Spleen (tissue), 11 donors: ENCODE measurements at regions not wholly inside any gene's neighbourhood (a gene's known extent, or its start where the extent isn't known, plus 50 kb on each side); places are given as distances from the start of the nearest gene placed in this dataset.

ENCODE experiments used
- DNase-seq: peaks from one replicate; pipeline ENCODE4 v3.0.0-alpha.2; 2020
- H3K27ac ChIP-seq, 8 donors: fragments of 200-600 bp; sonication (generic) in 7 of 8; 1 replicate in 4 of 8; 2 replicates in 4 of 8; pipeline versions ENCODE4 v1.5.0 to v1.8.0; 2016 to 2021; ENCODE audit warnings: inconsistent platforms in 4 of 8, mild to moderate bottlenecking in 4 of 8, moderate library complexity in 1 of 8
- H3K27me3 ChIP-seq, 7 donors: fragments of 200-600 bp; sonication (generic) in 6 of 7; replicated peaks in 1 of 7; 1 replicate in 4 of 7; 2 replicates in 3 of 7; pipeline versions ENCODE4 v1.5.0 to v1.8.0; 2016 to 2021; ENCODE audit warnings: inconsistent platforms in 3 of 7, mild to moderate bottlenecking in 1 of 7
- H3K36me3 ChIP-seq, 6 donors: fragments of 200-600 bp; sonication (generic) in 5 of 6; 1 replicate in 4 of 6; 2 replicates in 2 of 6; pipeline versions ENCODE4 v1.5.0 to v1.8.0; 2016 to 2021; ENCODE audit warnings: inconsistent platforms in 2 of 6
- H3K4me1 ChIP-seq, 6 donors: fragments of 200-600 bp; sonication (generic) in 5 of 6; 1 replicate in 3 of 6; 2 replicates in 3 of 6; pipeline versions ENCODE4 v1.5.0 to v1.8.0; 2016 to 2021; ENCODE audit warnings: inconsistent platforms in 3 of 6
- H3K4me3 ChIP-seq, 8 donors: fragments of 200-600 bp; sonication (generic) in 7 of 8; 1 replicate in 4 of 8; 2 replicates in 4 of 8; pipeline versions ENCODE4 v1.5.0 to v1.8.0; 2016 to 2021; ENCODE audit warnings: inconsistent platforms in 4 of 8, mild to moderate bottlenecking in 4 of 8, moderate library complexity in 2 of 8
- H3K9me3 ChIP-seq, 8 donors: fragments of 200-600 bp; sonication (generic) in 7 of 8; 1 replicate in 4 of 8; 2 replicates in 4 of 8; pipeline versions ENCODE4 v1.5.0 to v1.8.0; 2016 to 2021; ENCODE audit warnings: inconsistent platforms in 4 of 8
- POLR2A ChIP-seq, 3 donors: fragments of 450-650 bp; IDR thresholded peaks; one replicate each; pipeline ENCODE4 v1.5.1; 2017; ENCODE audit warnings: antibody characterized with exemption in 3 of 3, mild to moderate bottlenecking in 1 of 3
- POLR2AphosphoS5 ChIP-seq, 3 donors: sonication (generic); formaldehyde crosslinking; IDR thresholded peaks; one replicate each; pipeline ENCODE4 v1.5.1; 2017; ENCODE audit warnings: antibody characterized with exemption in 3 of 3
- WGBS, 5 donors: extraction: QIAGEN DNeasy Blood & Tissue Kit in 3 of 5; methylation state at CpG; one replicate each; pipeline versions ENCODE4 v1.1.5 to v1.1.7; 2013 to 2018; 5-methylcytosine and 5-hydroxymethylcytosine counted together
- intact Hi-C: fragments of 100-400 bp; cut with DNase I; formaldehyde crosslinking; loops from one replicate; pipeline ENCODE4 v1.15.0; 2023; ENCODE audit warnings: low total_unique reads
- TF ChIP-seq, protein P1 (sequence below), 11 experiments: fragments of 200-600 bp in 7 of 11; fragments of 450-650 bp in 4 of 11; sonication (generic) in 4 of 11; IDR thresholded peaks in 8 of 11; conservative IDR thresholded peaks in 3 of 11; 1 replicate in 7 of 11; 2 replicates in 4 of 11; pipeline versions ENCODE4 v1.4.0 to v1.8.0; 2016 to 2021; ENCODE audit warnings: antibody characterized with exemption in 11 of 11, inconsistent platforms in 4 of 11, mild to moderate bottlenecking in 1 of 11
- donor health status: healthy with polysubstance abuse.
- donor health status: DM: no; HTN: no; CAD: no; lungs with moderate emphysema.
- donor health status: DM: no; HTN: no; CAD: no.
- donor health status: Bipolar disorder and iron deficiency.
- donor health status: healthy.
- donor health status: DM: no; HTN: no; CAD: no.
- donor health status: DM: yes; HTN: yes; CAD: no.

DNA sequence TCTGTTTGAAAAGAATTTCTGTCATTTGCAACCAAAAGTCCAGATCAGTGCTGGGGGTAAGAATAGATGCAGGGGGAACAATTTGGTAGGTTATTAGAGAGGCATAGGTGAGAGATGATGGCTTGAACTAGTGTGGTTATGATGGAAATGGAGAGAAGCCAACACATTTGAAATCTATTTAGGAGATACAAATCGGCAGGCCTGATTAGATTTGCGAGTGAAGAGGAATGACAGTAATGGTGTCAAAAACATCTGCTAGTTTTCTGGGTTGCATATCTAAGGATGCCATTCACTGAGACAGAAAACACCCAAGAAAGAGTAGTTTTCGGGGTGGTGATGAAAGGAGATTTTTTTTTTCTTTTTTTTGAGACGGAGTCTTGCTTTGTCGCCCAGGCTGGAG, 138.1 kb downstream of the LMNTD1 start:
- WGBS, 5 donors = 79 to 96% (median 86%) methylated on average over 5 of the region's 5 CpGs
- Histone ChIP-seq H3K27ac (no peak overlapping the region), H3K4me1 (no peaks in the 10 kb centered on the region), H3K36me3 (no peaks in the 10 kb centered on the region), H3K9me3 (no peaks in the 10 kb centered on the region), H3K4me3 (no peak overlapping the region), H3K27me3 (no peaks in the 10 kb centered on the region)
- no peak for DNase-seq
- TF ChIP-seq POLR2A (IDR thresholded peaks at IDR 0.05) = no peak
- TF ChIP-seq, protein P1, sequence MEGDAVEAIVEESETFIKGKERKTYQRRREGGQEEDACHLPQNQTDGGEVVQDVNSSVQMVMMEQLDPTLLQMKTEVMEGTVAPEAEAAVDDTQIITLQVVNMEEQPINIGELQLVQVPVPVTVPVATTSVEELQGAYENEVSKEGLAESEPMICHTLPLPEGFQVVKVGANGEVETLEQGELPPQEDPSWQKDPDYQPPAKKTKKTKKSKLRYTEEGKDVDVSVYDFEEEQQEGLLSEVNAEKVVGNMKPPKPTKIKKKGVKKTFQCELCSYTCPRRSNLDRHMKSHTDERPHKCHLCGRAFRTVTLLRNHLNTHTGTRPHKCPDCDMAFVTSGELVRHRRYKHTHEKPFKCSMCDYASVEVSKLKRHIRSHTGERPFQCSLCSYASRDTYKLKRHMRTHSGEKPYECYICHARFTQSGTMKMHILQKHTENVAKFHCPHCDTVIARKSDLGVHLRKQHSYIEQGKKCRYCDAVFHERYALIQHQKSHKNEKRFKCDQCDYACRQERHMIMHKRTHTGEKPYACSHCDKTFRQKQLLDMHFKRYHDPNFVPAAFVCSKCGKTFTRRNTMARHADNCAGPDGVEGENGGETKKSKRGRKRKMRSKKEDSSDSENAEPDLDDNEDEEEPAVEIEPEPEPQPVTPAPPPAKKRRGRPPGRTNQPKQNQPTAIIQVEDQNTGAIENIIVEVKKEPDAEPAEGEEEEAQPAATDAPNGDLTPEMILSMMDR (IDR thresholded peaks at IDR 0.05 in 8 of 11, conservative IDR thresholded peaks at IDR 0.05 in 3 of 11) = no peak
- TF ChIP-seq POLR2AphosphoS5 (IDR thresholded peaks at IDR 0.05) = no peak
- intact Hi-C loops = no loop called here

DNA sequence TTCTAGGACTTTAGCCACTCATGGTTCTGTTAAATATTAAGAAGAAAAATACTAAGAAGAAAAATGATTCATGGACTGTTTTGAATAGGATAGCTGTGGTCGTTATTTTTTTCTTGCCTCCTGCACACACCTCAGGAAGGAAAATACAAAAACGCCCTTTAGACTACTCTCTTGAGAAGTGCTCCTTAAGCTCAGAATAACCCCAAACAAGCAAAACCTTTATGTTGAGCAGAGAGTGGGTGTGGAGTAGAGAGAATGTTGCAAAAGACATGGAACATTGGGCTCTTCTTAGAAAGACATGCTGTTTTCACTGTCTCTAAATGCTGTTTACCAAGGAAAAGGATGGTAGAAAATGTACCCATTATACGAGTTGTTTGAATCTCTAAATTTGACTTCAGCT, 140.3 kb downstream of the LMNTD1 start:
- TF ChIP-seq POLR2A (IDR thresholded peaks at IDR 0.05) (no peak), POLR2AphosphoS5 (IDR thresholded peaks at IDR 0.05) (no peak)
- TF ChIP-seq, protein P1 (IDR thresholded peaks at IDR 0.05 in 8 of 11, conservative IDR thresholded peaks at IDR 0.05 in 3 of 11) = no peak
- Histone ChIP-seq H3K27ac (no peak overlapping the region), H3K4me3 (no peak overlapping the region), H3K36me3 (no peaks in the 10 kb centered on the region), H3K9me3 (no peaks in the 10 kb centered on the region), H3K27me3 (no peaks in the 10 kb centered on the region), H3K4me1 (no peaks in the 10 kb centered on the region)
- no peak for DNase-seq
- 65 to 84% (median 68%) methylated on average over 3 of the region's 3 CpGs for WGBS, 5 donors
- intact Hi-C loops = no loop called here

DNA sequence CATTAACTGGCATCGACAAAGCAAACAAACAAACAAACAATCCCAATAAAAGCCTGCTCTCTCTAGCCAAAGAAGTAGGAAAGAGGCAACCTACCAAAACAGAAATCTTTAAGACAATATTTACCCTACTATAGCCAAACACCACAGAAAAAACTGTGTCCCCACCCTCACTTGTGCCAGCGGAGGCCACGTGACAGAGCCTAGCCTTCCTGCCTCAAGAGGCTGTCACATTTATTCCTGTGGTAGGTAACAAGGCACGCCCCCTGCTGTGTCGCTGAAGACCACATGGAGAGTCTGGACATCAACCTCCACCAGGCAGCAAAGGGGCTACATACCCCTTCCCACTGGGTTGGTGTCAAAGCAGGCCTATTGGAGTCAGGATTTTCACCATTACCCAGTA, 148.1 kb downstream of the LMNTD1 start:
- Histone ChIP-seq H3K27me3 (no peaks in the 10 kb centered on the region), H3K4me3 (no peak overlapping the region), H3K4me1 (no peaks in the 10 kb centered on the region), H3K9me3 (peaks cover 0 to 12% (median 7%) of the 10 kb centered on the region in 8 donors), H3K36me3 (no peaks in the 10 kb centered on the region), H3K27ac (no peak overlapping the region)
- TF ChIP-seq POLR2A (IDR thresholded peaks at IDR 0.05) (no peak), POLR2AphosphoS5 (IDR thresholded peaks at IDR 0.05) (no peak)
- TF ChIP-seq, protein P1 (IDR thresholded peaks at IDR 0.05 in 8 of 11, conservative IDR thresholded peaks at IDR 0.05 in 3 of 11) = no peak
- intact Hi-C loops = no loop called here
- 85 to 91% (median 91%) methylated on average over 5 of the region's 5 CpGs for WGBS, 5 donors
- no peak for DNase-seq

DNA sequence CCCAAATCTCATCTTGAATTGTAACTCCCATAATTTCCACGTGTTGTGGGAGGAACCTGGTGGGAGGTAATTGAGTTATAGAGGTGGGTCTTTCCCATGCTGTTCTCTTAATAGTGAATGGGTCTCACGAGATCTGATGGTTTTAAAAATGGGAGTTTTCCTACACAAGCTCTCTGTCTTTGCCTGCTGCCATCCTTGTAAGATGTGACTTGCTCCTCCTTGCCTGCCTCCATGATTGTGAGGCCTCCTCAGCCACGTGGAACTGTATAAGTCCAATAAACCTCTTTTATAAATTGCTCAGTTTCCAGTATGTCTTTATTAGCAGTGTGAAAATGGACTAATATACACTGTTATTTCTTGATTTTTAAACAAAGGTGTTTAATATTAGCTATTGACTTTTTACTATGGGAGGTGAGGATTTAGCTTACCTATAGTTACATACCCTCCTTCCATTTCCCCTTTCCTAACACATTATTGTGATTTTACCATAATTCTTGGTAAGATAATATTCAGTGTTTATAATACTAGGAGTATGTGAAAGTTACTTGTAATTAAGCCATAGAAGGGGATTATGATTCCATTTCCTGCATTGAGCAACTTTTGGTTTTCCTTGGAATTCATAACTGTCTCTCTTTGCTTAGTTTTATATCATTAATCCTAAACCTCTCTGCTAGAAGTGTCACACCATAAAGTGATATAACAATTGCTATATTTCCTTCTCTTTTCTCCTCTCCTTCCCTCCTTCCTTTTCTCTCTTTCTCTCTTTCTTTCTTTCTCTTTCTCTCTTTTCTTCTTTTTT, 151.0 kb upstream of the KRAS start:
- intact Hi-C loops = no loop called here

More for the DNA sequence above, 151.0 kb upstream of the KRAS start:
- Histone ChIP-seq H3K9me3 (peaks cover 0 to 12% (median 7%) of the 10 kb centered on the region in 8 donors), H3K4me3 (no peak overlapping the region), H3K4me1 (no peaks in the 10 kb centered on the region), H3K27ac (no peak overlapping the region), H3K36me3 (no peaks in the 10 kb centered on the region), H3K27me3 (no peaks in the 10 kb centered on the region)
- TF ChIP-seq, protein P1 (IDR thresholded peaks at IDR 0.05 in 8 of 11, conservative IDR thresholded peaks at IDR 0.05 in 3 of 11) = no peak
- TF ChIP-seq POLR2A (IDR thresholded peaks at IDR 0.05) (no peak), POLR2AphosphoS5 (IDR thresholded peaks at IDR 0.05) (no peak)
- DNase-seq = no peak
- 75 to 95% (median 80%) methylated on average over 3 of the region's 3 CpGs for WGBS, 5 donors
